Neutrophil (primary cell): ENCODE measurements at regions not wholly inside any gene's neighbourhood (a gene's known extent, or its start where the extent isn't known, plus 50 kb on each side); places are given as distances from the start of the nearest gene placed in this dataset.

Source experiments
- H3K27ac ChIP-seq: fragments of 200-600 bp; sonication (generic); 2 replicates; pipeline ENCODE4 v1.5.1; 2016; ENCODE audit warnings: mild to moderate bottlenecking, moderate library complexity
- H3K27me3 ChIP-seq: fragments of 200-600 bp; sonication (generic); 2 replicates; pipeline ENCODE4 v1.6.0; 2016; ENCODE audit warnings: mild to moderate bottlenecking
- H3K36me3 ChIP-seq: fragments of 200-600 bp; sonication (generic); 2 replicates; pipeline ENCODE4 v1.5.1; 2017
- H3K4me1 ChIP-seq, 2 experiments: fragments of 200-600 bp in 1 of 2; sonication (generic) in 1 of 2; 1 replicate in 1 of 2; 2 replicates in 1 of 2; pipeline versions ENCODE4 v1.5.1 to v1.6.1; 2013 to 2016; ENCODE audit warnings: low read depth in 1 of 2, low read length in 1 of 2, mild to moderate bottlenecking in 1 of 2, moderate library complexity in 1 of 2; ENCODE audit not compliant: control insufficient read depth in 1 of 2, insufficient read depth in 1 of 2
- H3K4me3 ChIP-seq, 2 experiments: fragments of 200-600 bp in 1 of 2; sonication (generic) in 1 of 2; 1 replicate in 1 of 2; 2 replicates in 1 of 2; pipeline ENCODE4 v1.5.1; 2013 to 2016; ENCODE audit warnings: low read depth in 1 of 2, low read length in 1 of 2, mild to moderate bottlenecking in 1 of 2, moderate library complexity in 1 of 2
- H3K9me3 ChIP-seq: fragments of 200-600 bp; sonication (generic); 2 replicates; pipeline ENCODE4 v1.5.1; 2016
- CTCF ChIP-seq: fragments of 200-600 bp; sonication (generic); IDR thresholded peaks from 2 replicates; pipeline ENCODE4 v1.5.1; 2016; ENCODE audit warnings: antibody characterized with exemption

GRCh38 chr5:39906146-39906545, 481.4 kb upstream of the DAB2 start:
- TF ChIP-seq CTCF = no peak
- Histone ChIP-seq H3K4me1 (no peaks in the 10 kb centered on the region), H3K9me3 (no peaks in the 10 kb centered on the region), H3K4me3 (no peak overlapping the region), H3K27me3 (no peaks in the 10 kb centered on the region), H3K27ac (no peak overlapping the region), H3K36me3 (no peaks in the 10 kb centered on the region)

GRCh38 chr5:39905356-39905755, 480.6 kb upstream of the DAB2 start:
- no peaks in the 10 kb centered on the region for H3K4me1 ChIP-seq
- H3K27me3 ChIP-seq = no peaks in the 10 kb centered on the region
- no peaks in the 10 kb centered on the region for H3K9me3 ChIP-seq
- H3K27ac ChIP-seq = no peak overlapping the region
- TF ChIP-seq CTCF = no peak
- no peak overlapping the region for H3K4me3 ChIP-seq
- no peaks in the 10 kb centered on the region for H3K36me3 ChIP-seq

GRCh38 chr5:39902626-39903025, 477.8 kb upstream of the DAB2 start:
- no peak overlapping the region for H3K27ac ChIP-seq
- no peak for TF ChIP-seq CTCF
- H3K4me3 ChIP-seq = no peak overlapping the region
- no peaks in the 10 kb centered on the region for H3K27me3 ChIP-seq
- no peaks in the 10 kb centered on the region for H3K36me3 ChIP-seq
- H3K4me1 ChIP-seq = no peaks in the 10 kb centered on the region
- H3K9me3 ChIP-seq = no peaks in the 10 kb centered on the region

- H3K4me1 ChIP-seq = no peaks in the 10 kb centered on the region
- no peaks in the 10 kb centered on the region for H3K9me3 ChIP-seq
- no peak for TF ChIP-seq CTCF
- no peaks in the 10 kb centered on the region for H3K36me3 ChIP-seq
- no peaks in the 10 kb centered on the region for H3K27me3 ChIP-seq
- H3K27ac ChIP-seq = no peak overlapping the region
- no peak overlapping the region for H3K4me3 ChIP-seq
Measured at GRCh38 chr5:39898731-39899130, 474.0 kb upstream of the DAB2 start.

- H3K36me3 ChIP-seq = no peaks in the 10 kb centered on the region
- no peak for TF ChIP-seq CTCF
- no peak overlapping the region for H3K27ac ChIP-seq
- no peaks in the 10 kb centered on the region for H3K4me1 ChIP-seq
- H3K9me3 ChIP-seq = no peaks in the 10 kb centered on the region
- no peak overlapping the region for H3K4me3 ChIP-seq
- no peaks in the 10 kb centered on the region for H3K27me3 ChIP-seq
Measured at GRCh38 chr5:39896706-39897105, 471.9 kb upstream of the DAB2 start.

GRCh38 chr5:39896104-39896503, 471.3 kb upstream of the DAB2 start:
- H3K27me3 ChIP-seq = no peaks in the 10 kb centered on the region
- no peak overlapping the region for H3K27ac ChIP-seq
- no peaks in the 10 kb centered on the region for H3K9me3 ChIP-seq
- H3K4me3 ChIP-seq = no peak overlapping the region
- TF ChIP-seq CTCF = no peak
- H3K36me3 ChIP-seq = no peaks in the 10 kb centered on the region
- H3K4me1 ChIP-seq = no peaks in the 10 kb centered on the region
